ENCODE measurements at regions not wholly inside any gene's neighbourhood (a gene's known extent, or its start where the extent isn't known, plus 50 kb on each side); places are given as distances from the start of the nearest gene placed in this dataset.

GRCh38 chr9:107699231-107699630 is 209.7 kb upstream of the KLF4 start (continued):
- TF ChIP-seq STAT1 (IDR thresholded peaks at IDR 0.05; ENCODE audit: unreplicated experiment), result no peak

DNA sequence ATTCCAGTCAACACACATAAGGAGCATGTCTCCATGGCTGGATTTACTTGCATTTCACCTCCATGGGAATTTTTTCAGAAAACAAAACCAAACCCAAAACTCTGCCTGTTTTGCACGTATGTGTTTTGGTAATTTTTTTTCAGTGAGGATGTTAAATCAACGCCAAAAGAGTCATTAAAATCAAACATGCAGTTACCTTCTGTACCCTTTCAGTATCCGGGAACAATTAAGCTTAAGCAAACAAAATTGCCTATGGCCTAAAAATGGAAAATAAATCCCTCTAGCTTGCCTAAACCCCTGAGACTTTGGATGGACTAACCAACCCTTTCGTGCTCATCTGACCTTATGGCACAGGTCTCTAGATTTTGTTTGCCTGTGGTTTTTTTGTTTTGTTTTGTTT is 209.2 kb upstream of the KLF4 start:
- Histone ChIP-seq H3F3A (replicated peaks; ENCODE audit: low read depth) (no peaks in the 10 kb centered on the region), H3K4me3 (no peak overlapping the region), H3K79me2 (replicated peaks; ENCODE audit: insufficient read depth) (no peaks in the 10 kb centered on the region), H4K20me1 (replicated peaks; ENCODE audit: insufficient read depth) (no peaks in the 10 kb centered on the region), H3K4me2 (no peak overlapping the region), H3K9me2 (ENCODE audit: insufficient read depth) (0 out of 2 replicates have a peak, but pooled peaks cover 12% of the 10 kb centered on the region), H3K27ac (ENCODE audit: low read depth) (no peak overlapping the region), H3K36me3 (ENCODE audit: insufficient read depth) (no peaks in the 10 kb centered on the region), H3K27me3 (ENCODE audit: insufficient read depth) (no peaks in the 10 kb centered on the region), H2AFZ (peak overlapping the region; percentile 85; the same call in 1 of the 2 replicates), H3K4me1 (ENCODE audit: insufficient read depth) (no peaks in the 10 kb centered on the region)
- ATAC-seq (no peak), DNase-seq (ENCODE audit: low spot score) (no peak)
- no peaks in the 10 kb centered on the region for H3K9me3 Mint-ChIP-seq
- no peaks in the 10 kb centered on the region for H3K36me3 Mint-ChIP-seq (ENCODE audit: low read depth)
- peaks cover 3% of the 10 kb centered on the region for H3K27me3 Mint-ChIP-seq (ENCODE audit: insufficient read depth, low read depth, poor library complexity)
- TF ChIP-seq ZNF331 (CRISPR knock-in tag; IDR thresholded peaks at IDR 0.05; ENCODE audit: low read depth) (no peak), CREB1 (CRISPR knock-in tag; IDR thresholded peaks at IDR 0.05; ENCODE audit: low read depth) (no peak), EZH2 (IDR thresholded peaks at IDR 0.05; ENCODE audit: low read depth, unreplicated experiment) (no peak), ZNF114 (CRISPR knock-in tag; IDR thresholded peaks at IDR 0.05) (no peak), STAT1 (IDR thresholded peaks at IDR 0.05; ENCODE audit: unreplicated experiment) (no peak), POLR2AphosphoS5 (IDR thresholded peaks at IDR 0.05; ENCODE audit: low read depth) (no peak), JUNB (IDR thresholded peaks at IDR 0.05; ENCODE audit: unreplicated experiment) (no peak), NANOG (IDR thresholded peaks at IDR 0.05; ENCODE audit: borderline replicate concordance) (no peak)
- TF ChIP-seq, protein P1, sequence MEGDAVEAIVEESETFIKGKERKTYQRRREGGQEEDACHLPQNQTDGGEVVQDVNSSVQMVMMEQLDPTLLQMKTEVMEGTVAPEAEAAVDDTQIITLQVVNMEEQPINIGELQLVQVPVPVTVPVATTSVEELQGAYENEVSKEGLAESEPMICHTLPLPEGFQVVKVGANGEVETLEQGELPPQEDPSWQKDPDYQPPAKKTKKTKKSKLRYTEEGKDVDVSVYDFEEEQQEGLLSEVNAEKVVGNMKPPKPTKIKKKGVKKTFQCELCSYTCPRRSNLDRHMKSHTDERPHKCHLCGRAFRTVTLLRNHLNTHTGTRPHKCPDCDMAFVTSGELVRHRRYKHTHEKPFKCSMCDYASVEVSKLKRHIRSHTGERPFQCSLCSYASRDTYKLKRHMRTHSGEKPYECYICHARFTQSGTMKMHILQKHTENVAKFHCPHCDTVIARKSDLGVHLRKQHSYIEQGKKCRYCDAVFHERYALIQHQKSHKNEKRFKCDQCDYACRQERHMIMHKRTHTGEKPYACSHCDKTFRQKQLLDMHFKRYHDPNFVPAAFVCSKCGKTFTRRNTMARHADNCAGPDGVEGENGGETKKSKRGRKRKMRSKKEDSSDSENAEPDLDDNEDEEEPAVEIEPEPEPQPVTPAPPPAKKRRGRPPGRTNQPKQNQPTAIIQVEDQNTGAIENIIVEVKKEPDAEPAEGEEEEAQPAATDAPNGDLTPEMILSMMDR (conservative IDR thresholded peaks at IDR 0.05; ENCODE audit: low read depth in 2 of 2), result no peak
- TF ChIP-seq, protein P2, sequence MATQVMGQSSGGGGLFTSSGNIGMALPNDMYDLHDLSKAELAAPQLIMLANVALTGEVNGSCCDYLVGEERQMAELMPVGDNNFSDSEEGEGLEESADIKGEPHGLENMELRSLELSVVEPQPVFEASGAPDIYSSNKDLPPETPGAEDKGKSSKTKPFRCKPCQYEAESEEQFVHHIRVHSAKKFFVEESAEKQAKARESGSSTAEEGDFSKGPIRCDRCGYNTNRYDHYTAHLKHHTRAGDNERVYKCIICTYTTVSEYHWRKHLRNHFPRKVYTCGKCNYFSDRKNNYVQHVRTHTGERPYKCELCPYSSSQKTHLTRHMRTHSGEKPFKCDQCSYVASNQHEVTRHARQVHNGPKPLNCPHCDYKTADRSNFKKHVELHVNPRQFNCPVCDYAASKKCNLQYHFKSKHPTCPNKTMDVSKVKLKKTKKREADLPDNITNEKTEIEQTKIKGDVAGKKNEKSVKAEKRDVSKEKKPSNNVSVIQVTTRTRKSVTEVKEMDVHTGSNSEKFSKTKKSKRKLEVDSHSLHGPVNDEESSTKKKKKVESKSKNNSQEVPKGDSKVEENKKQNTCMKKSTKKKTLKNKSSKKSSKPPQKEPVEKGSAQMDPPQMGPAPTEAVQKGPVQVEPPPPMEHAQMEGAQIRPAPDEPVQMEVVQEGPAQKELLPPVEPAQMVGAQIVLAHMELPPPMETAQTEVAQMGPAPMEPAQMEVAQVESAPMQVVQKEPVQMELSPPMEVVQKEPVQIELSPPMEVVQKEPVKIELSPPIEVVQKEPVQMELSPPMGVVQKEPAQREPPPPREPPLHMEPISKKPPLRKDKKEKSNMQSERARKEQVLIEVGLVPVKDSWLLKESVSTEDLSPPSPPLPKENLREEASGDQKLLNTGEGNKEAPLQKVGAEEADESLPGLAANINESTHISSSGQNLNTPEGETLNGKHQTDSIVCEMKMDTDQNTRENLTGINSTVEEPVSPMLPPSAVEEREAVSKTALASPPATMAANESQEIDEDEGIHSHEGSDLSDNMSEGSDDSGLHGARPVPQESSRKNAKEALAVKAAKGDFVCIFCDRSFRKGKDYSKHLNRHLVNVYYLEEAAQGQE (IDR thresholded peaks at IDR 0.05; ENCODE audit: unreplicated experiment), result no peak
- TF ChIP-seq, protein P3, sequence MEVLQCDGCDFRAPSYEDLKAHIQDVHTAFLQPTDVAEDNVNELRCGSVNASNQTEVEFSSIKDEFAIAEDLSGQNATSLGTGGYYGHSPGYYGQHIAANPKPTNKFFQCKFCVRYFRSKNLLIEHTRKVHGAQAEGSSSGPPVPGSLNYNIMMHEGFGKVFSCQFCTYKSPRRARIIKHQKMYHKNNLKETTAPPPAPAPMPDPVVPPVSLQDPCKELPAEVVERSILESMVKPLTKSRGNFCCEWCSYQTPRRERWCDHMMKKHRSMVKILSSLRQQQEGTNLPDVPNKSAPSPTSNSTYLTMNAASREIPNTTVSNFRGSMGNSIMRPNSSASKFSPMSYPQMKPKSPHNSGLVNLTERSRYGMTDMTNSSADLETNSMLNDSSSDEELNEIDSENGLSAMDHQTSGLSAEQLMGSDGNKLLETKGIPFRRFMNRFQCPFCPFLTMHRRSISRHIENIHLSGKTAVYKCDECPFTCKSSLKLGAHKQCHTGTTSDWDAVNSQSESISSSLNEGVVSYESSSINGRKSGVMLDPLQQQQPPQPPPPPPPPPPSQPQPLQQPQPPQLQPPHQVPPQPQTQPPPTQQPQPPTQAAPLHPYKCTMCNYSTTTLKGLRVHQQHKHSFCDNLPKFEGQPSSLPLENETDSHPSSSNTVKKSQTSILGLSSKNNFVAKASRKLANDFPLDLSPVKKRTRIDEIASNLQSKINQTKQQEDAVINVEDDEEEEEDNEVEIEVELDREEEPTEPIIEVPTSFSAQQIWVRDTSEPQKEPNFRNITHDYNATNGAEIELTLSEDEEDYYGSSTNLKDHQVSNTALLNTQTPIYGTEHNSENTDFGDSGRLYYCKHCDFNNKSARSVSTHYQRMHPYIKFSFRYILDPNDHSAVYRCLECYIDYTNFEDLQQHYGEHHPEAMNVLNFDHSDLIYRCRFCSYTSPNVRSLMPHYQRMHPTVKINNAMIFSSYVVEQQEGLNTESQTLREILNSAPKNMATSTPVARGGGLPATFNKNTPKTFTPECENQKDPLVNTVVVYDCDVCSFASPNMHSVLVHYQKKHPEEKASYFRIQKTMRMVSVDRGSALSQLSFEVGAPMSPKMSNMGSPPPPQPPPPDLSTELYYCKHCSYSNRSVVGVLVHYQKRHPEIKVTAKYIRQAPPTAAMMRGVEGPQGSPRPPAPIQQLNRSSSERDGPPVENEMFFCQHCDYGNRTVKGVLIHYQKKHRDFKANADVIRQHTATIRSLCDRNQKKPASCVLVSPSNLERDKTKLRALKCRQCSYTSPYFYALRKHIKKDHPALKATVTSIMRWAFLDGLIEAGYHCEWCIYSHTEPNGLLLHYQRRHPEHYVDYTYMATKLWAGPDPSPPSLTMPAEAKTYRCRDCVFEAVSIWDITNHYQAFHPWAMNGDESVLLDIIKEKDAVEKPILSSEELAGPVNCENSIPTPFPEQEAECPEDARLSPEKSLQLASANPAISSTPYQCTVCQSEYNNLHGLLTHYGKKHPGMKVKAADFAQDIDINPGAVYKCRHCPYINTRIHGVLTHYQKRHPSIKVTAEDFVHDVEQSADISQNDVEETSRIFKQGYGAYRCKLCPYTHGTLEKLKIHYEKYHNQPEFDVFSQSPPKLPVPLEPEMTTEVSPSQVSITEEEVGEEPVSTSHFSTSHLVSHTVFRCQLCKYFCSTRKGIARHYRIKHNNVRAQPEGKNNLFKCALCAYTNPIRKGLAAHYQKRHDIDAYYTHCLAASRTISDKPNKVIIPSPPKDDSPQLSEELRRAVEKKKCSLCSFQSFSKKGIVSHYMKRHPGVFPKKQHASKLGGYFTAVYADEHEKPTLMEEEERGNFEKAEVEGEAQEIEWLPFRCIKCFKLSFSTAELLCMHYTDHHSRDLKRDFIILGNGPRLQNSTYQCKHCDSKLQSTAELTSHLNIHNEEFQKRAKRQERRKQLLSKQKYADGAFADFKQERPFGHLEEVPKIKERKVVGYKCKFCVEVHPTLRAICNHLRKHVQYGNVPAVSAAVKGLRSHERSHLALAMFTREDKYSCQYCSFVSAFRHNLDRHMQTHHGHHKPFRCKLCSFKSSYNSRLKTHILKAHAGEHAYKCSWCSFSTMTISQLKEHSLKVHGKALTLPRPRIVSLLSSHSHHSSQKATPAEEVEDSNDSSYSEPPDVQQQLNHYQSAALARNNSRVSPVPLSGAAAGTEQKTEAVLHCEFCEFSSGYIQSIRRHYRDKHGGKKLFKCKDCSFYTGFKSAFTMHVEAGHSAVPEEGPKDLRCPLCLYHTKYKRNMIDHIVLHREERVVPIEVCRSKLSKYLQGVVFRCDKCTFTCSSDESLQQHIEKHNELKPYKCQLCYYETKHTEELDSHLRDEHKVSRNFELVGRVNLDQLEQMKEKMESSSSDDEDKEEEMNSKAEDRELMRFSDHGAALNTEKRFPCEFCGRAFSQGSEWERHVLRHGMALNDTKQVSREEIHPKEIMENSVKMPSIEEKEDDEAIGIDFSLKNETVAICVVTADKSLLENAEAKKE (CRISPR knock-in tag; IDR thresholded peaks at IDR 0.05), result no peak
- no peak overlapping the region for H3K4me3 Mint-ChIP-seq
- no peaks in the 10 kb centered on the region for H3K4me1 Mint-ChIP-seq
- H3K27ac Mint-ChIP-seq, result no peak overlapping the region

Data from GM23338 (cell line).